GM12878 (cell line): ENCODE measurements at regions not wholly inside any gene's neighbourhood (a gene's known extent, or its start where the extent isn't known, plus 50 kb on each side); places are given as distances from the start of the nearest gene placed in this dataset.

Experiments used
- ATAC-seq: fragments of 200-7000 bp; cut with Tn5 transposase; 3 replicates; pipeline ENCODE4 v1.9.1; 2020; ENCODE audit warnings: mild to moderate bottlenecking, moderate library complexity
- BruUV-seq: library from RNA; stranded (reverse); fragments of 400-500 nt; replicated peaks from 2 replicates; lab custom pipeline; 2021; lab: Mats Ljungman, UMichigan
- CTCF ChIA-PET: fragments of 300-600 bp; sonication (Branson Sonifier 250); formaldehyde crosslinking; extraction: SDS; loops from one replicate; lab custom pipeline; 2021; ENCODE audit warnings: inconsistent platforms; lab: Yijun Ruan, JAX
- POLR2A ChIA-PET: fragments of 350-600 bp; formaldehyde crosslinking; extraction: SDS; loops from one replicate; lab custom pipeline; 2021; ENCODE audit warnings: inconsistent platforms; lab: Charles Lee
- RAD21 ChIA-PET: fragments of 300-600 bp; sonication (Branson Sonifier 250); formaldehyde crosslinking; loops from one replicate; lab custom pipeline; 2023; ENCODE audit warnings: antibody characterized with exemption; ENCODE audit not compliant: unreplicated experiment; lab: Charles Lee
- SMC1A ChIA-PET: fragments of 300-600 bp; sonication (Branson Sonifier 250); formaldehyde crosslinking; loops from one replicate; lab custom pipeline; 2023; ENCODE audit not compliant: unreplicated experiment, uncharacterized antibody; lab: Charles Lee
- DNase-seq: peaks from one replicate; pipeline ENCODE4 v3.0.0-alpha.2; 2011; ENCODE audit warnings: low read depth, low spot score
- FAIRE-seq: peaks from 3 replicates; lab custom pipeline; 2011; peaks lifted over from hg19 to GRCh38; lab: Jason Lieb, UNC
- H2AFZ ChIP-seq: 2 replicates; pipeline ENCODE4 v1.6.0; 2011; ENCODE audit warnings: low read depth, low read length, control low read depth; ENCODE audit not compliant: control insufficient read depth
- H3K27ac ChIP-seq: 2 replicates; pipeline ENCODE4 v1.5.1; 2011; ENCODE audit warnings: control low read depth; ENCODE audit not compliant: control insufficient read depth, insufficient read depth
- H3K27me3 ChIP-seq, 2 experiments: replicated peaks in 1 of 2; 2 replicates each; pipeline versions ENCODE4 v1.6.0 to v1.6.1; 2011; ENCODE audit warnings: low read length in 1 of 2; ENCODE audit not compliant: control insufficient read depth in 2 of 2, insufficient read depth in 2 of 2
- H3K36me3 ChIP-seq, 2 experiments: 2 replicates each; pipeline ENCODE4 v1.5.1; 2011; ENCODE audit warnings: low read length in 1 of 2; ENCODE audit not compliant: control insufficient read depth in 2 of 2, insufficient read depth in 2 of 2
- H3K4me1 ChIP-seq: 2 replicates; pipeline ENCODE4 v1.6.1; 2011; ENCODE audit warnings: mild to moderate bottlenecking, low read length, moderate library complexity, mixed read lengths; ENCODE audit not compliant: control insufficient read depth, insufficient read depth
- H3K4me2 ChIP-seq: 2 replicates; pipeline ENCODE4 v1.6.0; 2011; ENCODE audit warnings: control low read depth; ENCODE audit not compliant: control insufficient read depth, insufficient read depth
- H3K4me3 ChIP-seq: fragments of 200-600 bp; sonication (generic); 2 replicates; pipeline ENCODE4 v1.5.1; 2016
- H3K79me2 ChIP-seq: 2 replicates; pipeline ENCODE4 v1.6.0; 2011; ENCODE audit warnings: low read length; ENCODE audit not compliant: control insufficient read depth, insufficient read depth
- H3K9ac ChIP-seq: 2 replicates; pipeline ENCODE4 v1.8.0; 2011; ENCODE audit warnings: low read length, control low read depth, mixed read lengths; ENCODE audit not compliant: control insufficient read depth, insufficient read depth
- H3K9me3 ChIP-seq: replicated peaks from 3 replicates; pipeline ENCODE4 v1.5.1; 2011; ENCODE audit warnings: mild to moderate bottlenecking, low read length; ENCODE audit not compliant: control insufficient read depth, insufficient read depth
- H4K20me1 ChIP-seq: 2 replicates; pipeline ENCODE4 v1.6.0; 2011; ENCODE audit not compliant: control insufficient read depth, insufficient read depth
- BMI1 ChIP-seq: fragments of 450-650 bp; IDR thresholded peaks from 2 replicates; pipeline ENCODE4 v1.6.1; 2016; ENCODE audit warnings: mild to moderate bottlenecking, moderate library complexity, borderline replicate concordance
- JUND ChIP-seq: IDR thresholded peaks from 2 replicates; pipeline ENCODE4 v1.6.1; 2012; ENCODE audit warnings: low read depth, mild to moderate bottlenecking, low read length, improper control_type of control experiment, moderate library complexity
- NFYB ChIP-seq: IDR thresholded peaks from 2 replicates; pipeline ENCODE4 v1.6.1; 2011; ENCODE audit warnings: low read depth, mild to moderate bottlenecking, low read length, improper control_type of control experiment, moderate library complexity; ENCODE audit not compliant: insufficient read depth
- RBBP5 ChIP-seq: fragments of 200-600 bp; sonication (generic); conservative IDR thresholded peaks from 2 replicates; pipeline ENCODE4 v1.6.1; 2016
- SRF ChIP-seq, 2 experiments: IDR thresholded peaks; 2 replicates each; pipeline ENCODE4 v1.6.1; 2011; ENCODE audit warnings: low read depth in 2 of 2, low read length in 2 of 2, mild to moderate bottlenecking in 1 of 2, moderate library complexity in 1 of 2
- ZBTB11 ChIP-seq: fragments of 450-650 bp; formaldehyde crosslinking; IDR thresholded peaks from 2 replicates; pipeline ENCODE4 v1.5.0; 2022; ENCODE audit warnings: mild to moderate bottlenecking, missing genetic modification characterization
- WGBS: methylation state at CpG from one replicate; pipeline ENCODE4 v1.1.6; 2016; ENCODE audit warnings: low lambda C conversion rate; ENCODE audit not compliant: insufficient replicate concordance, insufficient coverage; ENCODE audit errors: missing lambda C conversion rate; 5-methylcytosine and 5-hydroxymethylcytosine counted together
- in situ Hi-C: fragments of 300-500 bp; cut with MboI; formaldehyde crosslinking; loops from 9 replicates; pipeline ENCODE4 v1.14.3; 2018; ENCODE audit warnings: mixed read lengths
- intact Hi-C: fragments of 100-400 bp; cut with micrococcal nuclease; formaldehyde crosslinking; loops from one replicate; pipeline ENCODE4 v1.14.2; 2022; ENCODE audit not compliant: unreplicated experiment
- TF ChIP-seq, protein P1 (sequence below): IDR thresholded peaks from 2 replicates; pipeline ENCODE4 v1.6.1; 2011; ENCODE audit warnings: borderline replicate concordance, low read depth, mild to moderate bottlenecking, moderate library complexity, low read length; ENCODE audit not compliant: insufficient read depth, poor library complexity, severe bottlenecking
- TF ChIP-seq, protein P2 (sequence below), 3 experiments: IDR thresholded peaks in 2 of 3; conservative IDR thresholded peaks in 1 of 3; 2 replicates each; pipeline ENCODE4 v1.5.1; 2011; ENCODE audit warnings: low read depth in 3 of 3, low read length in 3 of 3, mild to moderate bottlenecking in 3 of 3, control low read depth in 2 of 3, moderate library complexity in 2 of 3, inconsistent platforms in 1 of 3, mixed read lengths in 1 of 3; ENCODE audit not compliant: control insufficient read depth in 2 of 3, insufficient read depth in 1 of 3; ENCODE audit errors: extremely low read depth in 1 of 3

DNA sequence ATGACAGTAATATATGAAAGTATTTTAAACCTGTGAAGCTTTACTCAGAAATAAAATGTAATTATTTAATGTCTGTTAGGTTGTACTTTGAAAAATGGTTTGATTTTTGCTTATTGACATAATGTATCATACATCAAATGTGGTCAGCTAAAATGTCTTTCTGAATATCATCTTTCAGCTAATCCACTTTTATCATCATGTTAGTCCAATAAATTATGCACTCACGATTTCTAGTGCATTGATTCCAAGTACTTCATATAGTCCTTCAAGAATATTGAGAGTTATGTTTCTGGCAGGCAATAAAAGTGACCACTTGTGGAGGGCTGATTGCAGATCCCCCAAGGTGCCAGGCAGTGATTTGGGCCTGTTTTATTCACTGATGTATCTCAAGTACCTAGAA, 1204.1 kb downstream of the OLFM4 start (continued):
- TF ChIP-seq, protein P1, sequence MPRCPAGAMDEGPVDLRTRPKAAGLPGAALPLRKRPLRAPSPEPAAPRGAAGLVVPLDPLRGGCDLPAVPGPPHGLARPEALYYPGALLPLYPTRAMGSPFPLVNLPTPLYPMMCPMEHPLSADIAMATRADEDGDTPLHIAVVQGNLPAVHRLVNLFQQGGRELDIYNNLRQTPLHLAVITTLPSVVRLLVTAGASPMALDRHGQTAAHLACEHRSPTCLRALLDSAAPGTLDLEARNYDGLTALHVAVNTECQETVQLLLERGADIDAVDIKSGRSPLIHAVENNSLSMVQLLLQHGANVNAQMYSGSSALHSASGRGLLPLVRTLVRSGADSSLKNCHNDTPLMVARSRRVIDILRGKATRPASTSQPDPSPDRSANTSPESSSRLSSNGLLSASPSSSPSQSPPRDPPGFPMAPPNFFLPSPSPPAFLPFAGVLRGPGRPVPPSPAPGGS: no peak

DNA sequence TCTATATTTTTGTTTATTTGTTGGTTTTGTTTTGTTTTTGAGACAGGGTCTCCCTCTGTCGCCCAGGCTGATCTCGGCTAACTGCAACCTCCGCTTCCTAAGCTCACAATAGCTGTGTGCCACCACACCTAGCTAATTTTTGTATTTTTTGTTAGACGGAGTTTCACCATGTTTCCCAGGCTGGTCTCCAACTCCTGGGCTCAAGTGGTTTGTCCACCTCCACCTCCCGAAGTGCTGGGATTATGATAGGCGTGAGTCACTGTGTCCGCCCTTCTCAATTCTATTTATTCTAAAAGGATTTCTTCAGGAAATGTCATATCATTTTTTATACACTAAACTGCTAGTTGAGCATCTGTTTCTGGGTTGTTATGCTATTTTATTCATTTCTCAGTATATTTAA, 1206.0 kb downstream of the OLFM4 start:
- Histone ChIP-seq H3K4me1 (no peaks in the 10 kb centered on the region), H3K4me3 (no peak overlapping the region), H3K27me3 (no peaks in the 10 kb centered on the region), H3K9ac (no peak overlapping the region)
- SMC1A ChIA-PET: no interaction called here
- TF ChIP-seq SRF (IDR thresholded peaks at IDR 0.05; ENCODE audit: low read depth in 2 of 2, low read length in 2 of 2): no peak
- TF ChIP-seq BMI1: no peak
- no peak for TF ChIP-seq ZBTB11 (CRISPR knock-in tag)
- no peak for TF ChIP-seq RBBP5
- TF ChIP-seq NFYB: no peak
- TF ChIP-seq JUND: no peak
- TF ChIP-seq, protein P2, sequence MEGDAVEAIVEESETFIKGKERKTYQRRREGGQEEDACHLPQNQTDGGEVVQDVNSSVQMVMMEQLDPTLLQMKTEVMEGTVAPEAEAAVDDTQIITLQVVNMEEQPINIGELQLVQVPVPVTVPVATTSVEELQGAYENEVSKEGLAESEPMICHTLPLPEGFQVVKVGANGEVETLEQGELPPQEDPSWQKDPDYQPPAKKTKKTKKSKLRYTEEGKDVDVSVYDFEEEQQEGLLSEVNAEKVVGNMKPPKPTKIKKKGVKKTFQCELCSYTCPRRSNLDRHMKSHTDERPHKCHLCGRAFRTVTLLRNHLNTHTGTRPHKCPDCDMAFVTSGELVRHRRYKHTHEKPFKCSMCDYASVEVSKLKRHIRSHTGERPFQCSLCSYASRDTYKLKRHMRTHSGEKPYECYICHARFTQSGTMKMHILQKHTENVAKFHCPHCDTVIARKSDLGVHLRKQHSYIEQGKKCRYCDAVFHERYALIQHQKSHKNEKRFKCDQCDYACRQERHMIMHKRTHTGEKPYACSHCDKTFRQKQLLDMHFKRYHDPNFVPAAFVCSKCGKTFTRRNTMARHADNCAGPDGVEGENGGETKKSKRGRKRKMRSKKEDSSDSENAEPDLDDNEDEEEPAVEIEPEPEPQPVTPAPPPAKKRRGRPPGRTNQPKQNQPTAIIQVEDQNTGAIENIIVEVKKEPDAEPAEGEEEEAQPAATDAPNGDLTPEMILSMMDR (IDR thresholded peaks at IDR 0.05 in 2 of 3, conservative IDR thresholded peaks at IDR 0.05 in 1 of 3; ENCODE audit: control insufficient read depth in 2 of 3, extremely low read depth in 1 of 3, insufficient read depth in 1 of 3, low read depth in 3 of 3, low read length in 3 of 3): no peak
- TF ChIP-seq, all 136 proteins: peak for 0
- POLR2A ChIA-PET: no interaction called here
- H3K79me2 ChIP-seq: no peaks in the 10 kb centered on the region
- DNase-seq (no peak), ATAC-seq (no peak), FAIRE-seq (no peak)
- BruUV-seq: no TSS peak
- H3K36me3 ChIP-seq: no peaks in the 10 kb centered on the region
- H3K4me2 ChIP-seq: no peak overlapping the region
- no peak overlapping the region for H3K27ac ChIP-seq
- no peaks in the 10 kb centered on the region for H4K20me1 ChIP-seq
- H3K9me3 ChIP-seq: no peaks in the 10 kb centered on the region
- whole genome bisulfite sequencing: 59% methylated on average over 7 of the region's 7 CpGs
- RAD21 ChIA-PET: no interaction called here
- intact Hi-C loops (no loop called here), in situ Hi-C loops (no loop called here)
- CTCF ChIA-PET: no interaction called here
- H2AFZ ChIP-seq: no peak overlapping the region
